ENCODE measurements at regions not wholly inside any gene's neighbourhood (a gene's known extent, or its start where the extent isn't known, plus 50 kb on each side); places are given as distances from the start of the nearest gene placed in this dataset.

GRCh38 chrX:118249146-118249545 is 96.8 kb upstream of the WDR44 start:
- TF ChIP-seq CTCF (IDR thresholded peaks at IDR 0.05; ENCODE audit: insufficient read depth, low read length) = no peak
- no peak for TF ChIP-seq REST (IDR thresholded peaks at IDR 0.05; ENCODE audit: insufficient replicate concordance, low read depth)
